Breast epithelium (tissue), 3 donors: ENCODE measurements at regions not wholly inside any gene's neighbourhood (a gene's known extent, or its start where the extent isn't known, plus 50 kb on each side); places are given as distances from the start of the nearest gene placed in this dataset.

Experiments
- POLR2AphosphoS5 ChIP-seq, 3 donors: sonication (generic); formaldehyde crosslinking; IDR thresholded peaks; one replicate each; pipeline ENCODE4 v1.6.1; 2017; ENCODE audit warnings: antibody characterized with exemption in 3 of 3
- TF ChIP-seq, protein P1 (sequence below), 3 donors: fragments of 450-650 bp; IDR thresholded peaks; one replicate each; pipeline ENCODE4 v1.5.1; 2016 to 2017; ENCODE audit warnings: antibody characterized with exemption in 3 of 3, mild to moderate bottlenecking in 3 of 3, moderate library complexity in 3 of 3

DNA sequence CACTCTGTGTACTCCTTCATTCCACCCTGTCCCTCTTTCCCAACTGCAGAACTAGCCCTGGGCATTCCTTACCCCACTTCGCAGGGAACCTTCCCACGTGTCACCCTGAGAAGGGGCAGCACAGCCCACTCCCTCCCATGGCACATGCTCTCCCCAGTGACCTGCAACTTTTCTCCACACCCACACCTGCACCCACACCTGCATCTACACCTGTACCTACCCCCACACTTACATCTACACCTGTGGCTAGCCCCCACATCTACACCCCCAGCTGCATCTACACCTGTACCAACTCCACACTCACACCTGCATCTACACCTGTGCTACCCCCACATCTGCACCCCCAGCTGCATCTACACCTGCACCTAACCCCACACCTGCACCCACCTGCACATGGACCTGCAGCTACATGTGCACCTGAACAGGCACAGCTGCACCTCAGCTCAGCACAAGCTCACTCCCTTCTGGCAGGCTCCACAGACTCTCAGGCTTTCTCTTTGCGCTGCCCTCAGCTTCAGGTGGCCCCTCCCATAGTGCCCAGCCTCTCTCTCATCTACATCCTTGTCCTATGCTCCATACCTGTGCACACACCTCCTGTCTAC is 234.1 kb downstream of the TUBA3C start:
- TF ChIP-seq, protein P1, sequence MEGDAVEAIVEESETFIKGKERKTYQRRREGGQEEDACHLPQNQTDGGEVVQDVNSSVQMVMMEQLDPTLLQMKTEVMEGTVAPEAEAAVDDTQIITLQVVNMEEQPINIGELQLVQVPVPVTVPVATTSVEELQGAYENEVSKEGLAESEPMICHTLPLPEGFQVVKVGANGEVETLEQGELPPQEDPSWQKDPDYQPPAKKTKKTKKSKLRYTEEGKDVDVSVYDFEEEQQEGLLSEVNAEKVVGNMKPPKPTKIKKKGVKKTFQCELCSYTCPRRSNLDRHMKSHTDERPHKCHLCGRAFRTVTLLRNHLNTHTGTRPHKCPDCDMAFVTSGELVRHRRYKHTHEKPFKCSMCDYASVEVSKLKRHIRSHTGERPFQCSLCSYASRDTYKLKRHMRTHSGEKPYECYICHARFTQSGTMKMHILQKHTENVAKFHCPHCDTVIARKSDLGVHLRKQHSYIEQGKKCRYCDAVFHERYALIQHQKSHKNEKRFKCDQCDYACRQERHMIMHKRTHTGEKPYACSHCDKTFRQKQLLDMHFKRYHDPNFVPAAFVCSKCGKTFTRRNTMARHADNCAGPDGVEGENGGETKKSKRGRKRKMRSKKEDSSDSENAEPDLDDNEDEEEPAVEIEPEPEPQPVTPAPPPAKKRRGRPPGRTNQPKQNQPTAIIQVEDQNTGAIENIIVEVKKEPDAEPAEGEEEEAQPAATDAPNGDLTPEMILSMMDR (IDR thresholded peaks at IDR 0.05) = no peak
- no peak for TF ChIP-seq POLR2AphosphoS5 (IDR thresholded peaks at IDR 0.05)
